HEK293T (cell line): ENCODE measurements at regions not wholly inside any gene's neighbourhood (a gene's known extent, or its start where the extent isn't known, plus 50 kb on each side); places are given as distances from the start of the nearest gene placed in this dataset.

ENCODE experiments used
- CTCF ChIA-PET: fragments of 350-600 bp; formaldehyde crosslinking; extraction: SDS; loops from one replicate; lab custom pipeline; 2021; ENCODE audit warnings: antibody characterized with exemption, inconsistent platforms; lab: Yijun Ruan, JAX
- POLR2A ChIA-PET: fragments of 350-600 bp; formaldehyde crosslinking; extraction: SDS; loops from one replicate; lab custom pipeline; 2020; ENCODE audit warnings: antibody characterized with exemption, inconsistent platforms; lab: Yijun Ruan, JAX
- DNase-seq: peaks from one replicate; pipeline ENCODE4 v3.0.0; 2012; ENCODE audit warnings: mixed read lengths; ENCODE audit errors: extremely low spot score
- ARNT ChIP-seq: fragments of 450-650 bp; IDR thresholded peaks from 2 replicates; pipeline ENCODE4 v1.6.1; 2017; ENCODE audit warnings: mild to moderate bottlenecking
- BHLHE40 ChIP-seq: fragments of 450-650 bp; IDR thresholded peaks from 2 replicates; pipeline ENCODE4 v1.6.1; 2016; ENCODE audit warnings: mild to moderate bottlenecking, moderate library complexity, borderline replicate concordance
- CTBP1 ChIP-seq: fragments of 450-650 bp; IDR thresholded peaks from 2 replicates; pipeline ENCODE4 v1.6.1; 2016; ENCODE audit warnings: borderline replicate concordance
- ELF4 ChIP-seq: fragments of 450-650 bp; IDR thresholded peaks from 2 replicates; pipeline ENCODE4 v1.6.1; 2017; ENCODE audit warnings: antibody characterized with exemption
- FOXA1 ChIP-seq: fragments of 450-650 bp; IDR thresholded peaks from 2 replicates; pipeline ENCODE4 v1.6.1; 2016; ENCODE audit warnings: mild to moderate bottlenecking
- FOXK2 ChIP-seq: fragments of 450-650 bp; IDR thresholded peaks from 2 replicates; pipeline ENCODE4 v1.6.1; 2016; ENCODE audit warnings: mild to moderate bottlenecking
- FOXM1 ChIP-seq: fragments of 450-650 bp; IDR thresholded peaks from 2 replicates; pipeline ENCODE4 v1.6.1; 2017; ENCODE audit warnings: mild to moderate bottlenecking, borderline replicate concordance
- HDGF ChIP-seq: fragments of 450-650 bp; IDR thresholded peaks from 2 replicates; pipeline ENCODE4 v1.6.1; 2017; ENCODE audit warnings: antibody characterized with exemption, borderline replicate concordance
- L3MBTL2 ChIP-seq: fragments of 450-650 bp; conservative IDR thresholded peaks from 2 replicates; pipeline ENCODE4 v1.6.1; 2016; ENCODE audit warnings: mild to moderate bottlenecking
- LEF1 ChIP-seq: fragments of 450-650 bp; IDR thresholded peaks from 2 replicates; pipeline ENCODE4 v1.6.1; 2017; ENCODE audit warnings: mild to moderate bottlenecking, borderline replicate concordance
- NFRKB ChIP-seq: fragments of 450-650 bp; IDR thresholded peaks from 2 replicates; pipeline ENCODE4 v1.6.1; 2016; ENCODE audit warnings: mild to moderate bottlenecking, moderate library complexity
- SP1 ChIP-seq: fragments of 450-650 bp; IDR thresholded peaks from 2 replicates; pipeline ENCODE4 v1.6.1; 2017
- SUZ12 ChIP-seq: fragments of 450-650 bp; IDR thresholded peaks from 2 replicates; pipeline ENCODE4 v1.6.1; 2016; ENCODE audit warnings: mild to moderate bottlenecking
- TARDBP ChIP-seq: fragments of 450-650 bp; IDR thresholded peaks from 2 replicates; pipeline ENCODE4 v1.6.1; 2016
- ZNF384 ChIP-seq: fragments of 450-650 bp; IDR thresholded peaks from 2 replicates; pipeline ENCODE4 v1.6.1; 2016
- TF ChIP-seq, protein P1 (sequence below): fragments of 450-650 bp; IDR thresholded peaks from 2 replicates; pipeline ENCODE4 v1.6.1; 2016

DNA sequence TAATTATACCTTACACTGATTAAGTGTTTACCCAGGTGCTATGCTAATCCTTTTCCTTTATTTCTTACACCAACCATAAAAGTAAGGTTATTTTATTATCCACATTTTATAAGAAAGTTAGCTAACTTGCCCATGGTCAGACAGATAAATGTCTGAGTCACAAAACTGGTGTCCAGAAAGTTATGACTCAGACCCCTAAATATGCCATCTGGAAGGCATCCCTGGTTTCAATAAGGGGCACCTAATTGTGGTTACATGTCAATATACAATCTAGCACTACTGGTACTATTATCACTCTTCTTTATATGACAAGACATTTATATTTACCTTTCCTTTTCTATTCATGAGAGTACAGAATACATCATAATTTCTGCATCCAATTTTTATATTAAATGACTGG is 496.5 kb upstream of the ADGRL2 start:
- POLR2A ChIA-PET, result no interaction called here
- CTCF ChIA-PET, result no interaction called here
- DNase-seq, result no peak
- TF ChIP-seq NFRKB (no peak), SUZ12 (no peak), CTBP1 (no peak), HDGF (no peak), BHLHE40 (no peak), ARNT (no peak), FOXK2 (no peak), L3MBTL2 (no peak), FOXM1 (no peak), ELF4 (no peak), LEF1 (no peak)
- TF ChIP-seq, protein P1, sequence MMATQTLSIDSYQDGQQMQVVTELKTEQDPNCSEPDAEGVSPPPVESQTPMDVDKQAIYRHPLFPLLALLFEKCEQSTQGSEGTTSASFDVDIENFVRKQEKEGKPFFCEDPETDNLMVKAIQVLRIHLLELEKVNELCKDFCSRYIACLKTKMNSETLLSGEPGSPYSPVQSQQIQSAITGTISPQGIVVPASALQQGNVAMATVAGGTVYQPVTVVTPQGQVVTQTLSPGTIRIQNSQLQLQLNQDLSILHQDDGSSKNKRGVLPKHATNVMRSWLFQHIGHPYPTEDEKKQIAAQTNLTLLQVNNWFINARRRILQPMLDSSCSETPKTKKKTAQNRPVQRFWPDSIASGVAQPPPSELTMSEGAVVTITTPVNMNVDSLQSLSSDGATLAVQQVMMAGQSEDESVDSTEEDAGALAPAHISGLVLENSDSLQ, result no peak

DNA sequence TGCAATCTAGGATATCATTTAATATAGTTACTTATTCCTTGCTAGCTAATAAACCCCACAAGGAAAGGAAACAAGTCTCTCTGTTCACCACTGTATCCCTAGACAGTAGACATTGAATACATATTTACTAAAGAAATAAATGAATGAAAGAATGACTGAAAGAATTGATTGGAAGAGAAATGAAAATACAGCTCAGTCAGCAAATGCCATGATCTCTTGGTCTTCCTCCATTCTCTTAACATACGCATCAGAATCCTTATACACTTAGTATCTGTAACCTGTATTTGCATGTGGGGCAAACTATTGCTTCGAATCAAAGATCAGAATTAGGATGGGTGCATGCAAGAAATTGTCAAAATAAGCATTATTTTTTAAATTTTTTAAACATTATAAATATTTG is 500.8 kb upstream of the ADGRL2 start:
- no peak for TF ChIP-seq CTBP1
- no peak for TF ChIP-seq FOXK2
- TF ChIP-seq, protein P1, result no peak
- no peak for TF ChIP-seq FOXA1
- no peak for TF ChIP-seq SP1
- no peak for TF ChIP-seq L3MBTL2
- TF ChIP-seq NFRKB, result no peak
- TF ChIP-seq ARNT, result no peak
- TF ChIP-seq BHLHE40, result no peak
- TF ChIP-seq LEF1, result no peak
- TF ChIP-seq TARDBP, result no peak
- no peak for TF ChIP-seq HDGF
- no peak for TF ChIP-seq SUZ12
- TF ChIP-seq ZNF384, result no peak
- TF ChIP-seq FOXM1, result no peak
- TF ChIP-seq ELF4, result no peak
- no peak for DNase-seq
- ChIA-PET POLR2A (no interaction called here), CTCF (no interaction called here)

DNA sequence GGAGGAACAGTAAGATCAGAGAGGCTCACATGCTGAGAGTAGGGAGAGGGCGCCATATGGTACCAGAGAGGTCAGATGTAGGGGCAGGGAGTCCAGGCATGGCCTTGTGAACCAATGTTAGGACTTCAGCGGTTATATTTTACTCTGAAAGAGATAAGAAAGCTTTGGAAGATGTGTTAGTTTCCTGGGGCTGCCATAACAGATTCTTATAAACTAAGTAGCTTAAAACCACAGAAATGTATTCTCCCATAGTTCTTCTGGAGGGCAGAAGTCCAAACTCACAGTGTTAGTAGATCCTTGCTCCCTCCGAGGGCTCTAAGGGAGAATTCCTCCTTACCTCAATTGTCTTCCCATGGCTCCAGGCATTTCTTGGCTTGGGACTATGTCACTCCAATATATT is 502.5 kb upstream of the ADGRL2 start:
- CTCF ChIA-PET, result no interaction called here

DNA sequence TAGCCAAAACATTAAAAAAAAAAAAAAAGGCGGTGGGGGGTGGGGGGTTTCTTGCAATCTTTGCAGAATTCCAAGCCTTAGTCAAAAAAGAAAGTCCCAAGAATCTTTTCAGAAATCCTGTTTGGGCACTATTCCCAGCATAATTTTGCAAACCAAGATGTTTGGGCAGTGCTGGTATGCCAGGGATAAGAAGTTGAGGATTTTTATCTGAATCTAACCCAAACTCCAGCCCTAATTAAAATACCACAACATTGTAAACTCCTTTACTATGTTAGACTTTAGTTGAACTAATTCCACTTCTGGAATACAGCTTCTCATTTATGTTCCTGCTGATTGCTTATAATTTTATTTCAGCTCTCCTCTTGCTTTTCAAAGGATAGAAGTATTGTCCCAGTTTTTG is 504.1 kb upstream of the ADGRL2 start:
- TF ChIP-seq L3MBTL2, result no peak
- TF ChIP-seq LEF1, result no peak
- no peak for TF ChIP-seq NFRKB
- TF ChIP-seq CTBP1, result no peak
- TF ChIP-seq ELF4, result no peak
- TF ChIP-seq ZNF384, result no peak
- TF ChIP-seq FOXK2, result no peak
- TF ChIP-seq FOXA1, result no peak
- TF ChIP-seq SP1, result no peak
- no peak for TF ChIP-seq BHLHE40
- TF ChIP-seq, protein P1, result no peak
- no peak for TF ChIP-seq FOXM1
- TF ChIP-seq TARDBP, result no peak
- no peak for TF ChIP-seq SUZ12
- TF ChIP-seq ARNT, result no peak
- no peak for TF ChIP-seq HDGF
- ChIA-PET POLR2A (no interaction called here), CTCF (no interaction called here)
- no peak for DNase-seq

More for the DNA sequence above, 502.5 kb upstream of the ADGRL2 start:
- POLR2A ChIA-PET, result no interaction called here
- TF ChIP-seq LEF1 (no peak), HDGF (no peak), TARDBP (no peak), L3MBTL2 (no peak), FOXM1 (no peak), FOXK2 (no peak), ZNF384 (no peak), ELF4 (no peak), SUZ12 (no peak), ARNT (no peak), FOXA1 (no peak), BHLHE40 (no peak), NFRKB (no peak), SP1 (no peak), CTBP1 (no peak)
- TF ChIP-seq, protein P1, result no peak
- DNase-seq, result no peak

DNA sequence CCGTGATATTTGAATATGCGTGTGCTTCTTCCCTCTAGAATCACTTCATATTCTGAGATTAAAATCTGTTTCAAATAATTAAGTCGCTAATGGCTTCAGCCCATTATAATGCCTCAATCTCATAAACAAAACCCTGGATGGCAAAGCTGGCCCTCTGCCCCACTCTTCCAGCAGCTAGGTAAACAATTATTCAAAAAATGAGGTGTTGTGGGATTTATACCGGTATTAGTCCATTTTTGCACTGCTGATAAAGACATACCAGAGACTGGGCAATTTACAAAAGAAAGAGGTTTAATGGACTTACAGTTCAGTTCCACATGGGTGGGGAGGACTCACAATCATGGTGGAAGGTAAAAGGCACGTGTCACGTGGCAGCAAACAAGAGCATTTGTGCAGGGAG is 510.4 kb upstream of the ADGRL2 start:
- CTCF ChIA-PET, result no interaction called here
- no peak for DNase-seq

More for the DNA sequence above, 510.4 kb upstream of the ADGRL2 start:
- POLR2A ChIA-PET, result no interaction called here
- no peak for TF ChIP-seq HDGF
- TF ChIP-seq ELF4, result no peak
- TF ChIP-seq, protein P1, result no peak
- TF ChIP-seq TARDBP, result no peak
- no peak for TF ChIP-seq FOXK2
- no peak for TF ChIP-seq SP1
- no peak for TF ChIP-seq ZNF384
- no peak for TF ChIP-seq CTBP1
- TF ChIP-seq SUZ12, result no peak
- TF ChIP-seq NFRKB, result no peak
- no peak for TF ChIP-seq BHLHE40
- TF ChIP-seq FOXA1, result no peak
- TF ChIP-seq ARNT, result no peak
